HG02798 (cell line): ENCODE measurements at regions not wholly inside any gene's neighbourhood (a gene's known extent, or its start where the extent isn't known, plus 50 kb on each side); places are given as distances from the start of the nearest gene placed in this dataset.

Source experiments
- ATAC-seq: cut with Tn5 transposase; IDR thresholded peaks from one replicate; pipeline ENCODE4 v1.9.1; 2021; ENCODE audit warnings: mild to moderate bottlenecking; ENCODE audit not compliant: unreplicated experiment, poor library complexity

DNA sequence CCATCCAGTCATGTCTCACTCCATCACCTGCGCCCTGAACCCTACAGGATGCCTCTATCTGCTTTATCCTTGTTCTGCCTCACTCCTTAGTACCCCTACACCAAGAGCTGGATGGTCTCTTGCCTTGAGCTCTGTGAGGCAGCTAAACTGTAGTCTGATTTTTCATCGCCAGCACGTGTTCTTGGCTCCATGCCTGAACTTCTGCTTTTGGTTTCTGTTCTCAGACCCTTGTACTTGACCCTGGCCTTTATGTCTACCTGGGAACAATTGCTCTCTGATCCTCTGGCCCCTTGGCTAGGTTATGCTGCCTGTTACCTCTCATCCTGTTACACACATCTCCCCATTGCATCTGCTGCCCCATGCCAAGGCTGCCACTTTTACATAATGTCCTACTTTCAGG is 318.0 kb upstream of the LMCD1 start:
- ATAC-seq, result peak; percentile 89

DNA sequence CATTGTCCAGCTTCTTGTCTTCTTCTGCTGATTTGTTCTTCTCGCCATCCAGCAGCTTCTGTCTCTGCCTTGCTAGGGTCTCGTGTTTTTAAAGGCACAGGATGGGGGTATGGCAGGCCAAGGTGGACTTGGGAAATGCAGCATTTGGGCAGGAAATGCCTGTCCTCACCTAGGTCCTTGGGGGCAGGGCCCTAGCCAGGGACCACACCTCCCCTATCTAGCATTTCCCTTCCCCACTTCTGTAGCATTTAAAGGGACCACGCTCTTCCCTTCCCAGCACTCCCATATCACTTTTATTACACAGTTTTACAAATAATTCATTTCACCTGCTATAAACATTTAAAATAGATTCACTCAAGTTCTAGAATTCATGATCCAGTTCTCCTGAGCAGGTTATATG is 315.4 kb upstream of the LMCD1 start:
- no peak for ATAC-seq

DNA sequence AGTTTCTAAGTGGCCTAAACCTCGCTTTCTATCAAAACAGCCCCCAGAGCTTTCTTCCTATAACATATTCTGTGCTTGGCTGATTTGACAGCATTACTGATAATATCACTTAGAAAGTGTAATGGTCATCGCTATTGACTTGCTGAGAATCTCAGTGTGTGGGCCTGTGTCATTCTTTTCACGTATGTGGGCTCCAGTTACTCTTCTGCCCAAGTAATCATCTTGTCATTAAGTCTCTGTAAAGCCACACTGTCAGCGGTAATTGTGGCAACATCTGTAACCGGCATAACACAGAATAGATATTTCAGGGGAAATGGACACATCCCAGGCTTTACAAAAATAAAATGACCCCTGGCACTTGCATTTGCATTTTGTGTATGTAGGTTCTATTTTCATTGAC is 313.6 kb upstream of the LMCD1 start:
- ATAC-seq, result no peak

DNA sequence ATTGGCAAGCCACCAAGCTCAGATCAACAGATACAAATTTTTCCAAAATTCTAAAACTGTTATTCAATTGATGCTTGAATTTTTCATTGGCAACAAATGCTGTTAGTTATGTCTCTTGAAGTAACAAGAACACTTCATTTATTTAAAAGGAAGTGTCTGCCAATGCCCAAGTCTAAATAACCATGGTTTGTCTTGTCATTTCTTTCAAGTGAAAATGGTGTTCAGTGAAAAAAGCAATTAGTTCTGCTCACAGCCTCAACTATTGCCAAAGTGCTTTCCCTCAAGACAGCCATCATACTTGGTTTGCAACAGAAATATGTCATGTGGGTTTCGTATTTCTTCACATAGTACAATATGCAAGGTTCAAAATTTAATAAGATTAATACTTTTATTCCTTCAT is 312.6 kb upstream of the LMCD1 start:
- no peak for ATAC-seq

DNA sequence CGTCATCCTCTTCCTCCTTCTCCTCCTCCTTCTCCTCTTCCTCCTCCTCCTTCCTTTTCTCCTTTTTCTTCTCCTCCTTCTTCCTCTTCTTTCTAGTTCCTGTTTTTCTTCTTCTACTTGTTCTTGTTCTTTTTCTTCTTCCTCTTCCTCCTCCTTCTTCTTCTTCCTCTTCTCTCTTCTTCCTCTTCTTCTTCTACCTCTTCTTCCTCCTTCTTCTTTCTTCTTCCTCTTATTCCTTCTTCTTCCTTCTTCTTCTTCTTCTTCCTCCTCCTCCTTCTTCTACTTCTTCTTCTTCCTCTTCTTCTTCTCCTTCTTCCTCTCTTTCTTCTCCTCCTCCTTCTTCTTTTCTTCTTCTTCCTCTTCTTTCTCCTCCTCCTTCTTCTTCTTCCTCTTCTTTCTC is 310.2 kb upstream of the LMCD1 start:
- no peak for ATAC-seq

DNA sequence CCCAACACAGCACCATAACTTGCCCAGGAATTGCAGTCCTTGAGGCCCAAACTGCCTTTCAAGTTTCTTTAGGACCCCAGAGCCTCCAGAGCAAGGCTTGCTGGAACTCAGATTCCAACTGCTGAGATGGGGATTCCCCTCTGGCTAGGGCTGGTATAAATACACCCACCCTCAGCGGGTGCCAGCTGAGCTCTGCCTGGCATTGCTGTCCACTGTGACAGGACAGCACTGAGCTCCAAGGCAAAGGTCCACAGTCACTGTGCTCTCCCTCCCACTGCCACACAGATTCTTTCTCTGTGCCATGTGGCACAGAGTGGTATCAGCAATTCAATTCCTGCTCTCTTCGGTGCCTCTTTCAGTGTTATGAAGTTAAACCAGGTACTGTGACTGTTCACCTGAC is 304.2 kb upstream of the LMCD1 start:
- ATAC-seq, result no peak

DNA sequence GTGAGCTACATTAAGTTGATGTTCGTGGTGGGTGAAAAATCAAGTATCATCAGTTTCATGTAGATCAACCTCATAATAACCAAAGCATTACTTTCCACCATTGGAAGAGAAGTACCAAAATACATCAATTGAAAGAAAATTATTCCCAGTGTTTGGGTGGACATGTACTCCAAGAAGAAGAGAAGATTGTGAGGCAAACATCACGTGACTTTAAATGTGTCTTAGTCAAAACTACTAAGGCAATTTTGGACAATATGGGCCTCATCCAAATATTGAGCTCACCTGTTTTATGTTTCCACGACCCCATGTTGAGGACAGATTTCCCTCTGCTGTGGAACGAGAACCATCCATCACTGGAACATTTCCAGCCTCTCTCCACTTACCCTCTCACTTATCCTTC is 303.0 kb upstream of the LMCD1 start:
- no peak for ATAC-seq

DNA sequence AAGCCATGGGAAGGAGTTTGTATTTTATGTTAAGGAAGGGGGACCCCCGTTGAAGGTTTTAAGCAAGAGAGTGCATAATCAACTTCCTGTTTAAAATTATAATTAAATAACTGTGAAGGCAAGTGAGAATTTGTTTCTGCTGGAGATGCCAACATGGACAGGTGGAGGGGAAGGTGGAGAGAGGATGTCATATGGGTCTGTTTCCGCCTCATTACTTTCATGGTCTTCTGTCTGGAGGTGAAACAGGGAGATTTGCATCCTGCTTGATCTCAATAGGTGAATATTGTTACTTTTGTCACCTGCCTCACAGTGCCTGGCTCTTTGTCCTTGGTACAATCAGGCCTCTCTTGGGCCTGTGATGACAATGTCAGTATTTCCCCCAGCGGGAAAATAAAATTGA is 300.6 kb upstream of the LMCD1 start:
- ATAC-seq, result no peak

DNA sequence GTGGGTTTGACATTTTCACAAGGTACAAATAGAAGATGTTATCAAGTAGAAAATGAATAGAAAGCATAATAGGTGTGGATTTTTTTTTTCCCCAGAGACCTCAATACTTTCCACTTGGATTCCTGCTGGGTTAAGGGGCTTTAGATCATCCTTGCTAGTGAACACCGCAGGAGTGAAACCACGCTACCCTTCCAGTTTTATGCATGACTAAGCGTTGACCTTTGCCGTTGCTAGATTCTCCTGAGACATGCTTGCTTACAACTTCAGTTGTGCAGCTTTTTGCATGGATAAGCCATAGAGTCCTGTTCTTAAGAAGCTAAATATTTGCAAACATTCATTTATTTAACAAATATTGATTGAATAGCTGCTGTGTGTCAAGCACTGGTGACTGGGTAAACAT is 299.7 kb upstream of the LMCD1 start:
- ATAC-seq, result no peak

DNA sequence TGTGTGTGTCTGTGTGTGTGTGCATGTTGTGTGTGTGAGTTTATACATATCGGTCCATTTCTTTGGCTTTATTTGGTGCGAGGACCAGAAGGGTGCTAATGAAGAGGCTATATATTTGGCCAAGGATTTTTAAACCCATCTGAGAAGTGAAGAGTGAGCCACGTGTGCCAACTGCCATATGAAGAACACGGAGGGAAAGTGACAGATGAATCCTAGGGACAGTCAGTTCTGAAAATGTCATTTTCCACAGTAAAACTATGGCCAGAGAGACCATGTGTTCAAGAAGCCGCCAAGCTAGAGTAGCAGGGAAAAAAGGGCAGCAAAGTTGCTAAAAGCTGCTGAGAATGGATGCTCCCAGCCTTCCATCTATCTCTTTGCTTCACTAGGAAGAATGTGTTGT is 297.3 kb upstream of the LMCD1 start:
- ATAC-seq, result no peak

DNA sequence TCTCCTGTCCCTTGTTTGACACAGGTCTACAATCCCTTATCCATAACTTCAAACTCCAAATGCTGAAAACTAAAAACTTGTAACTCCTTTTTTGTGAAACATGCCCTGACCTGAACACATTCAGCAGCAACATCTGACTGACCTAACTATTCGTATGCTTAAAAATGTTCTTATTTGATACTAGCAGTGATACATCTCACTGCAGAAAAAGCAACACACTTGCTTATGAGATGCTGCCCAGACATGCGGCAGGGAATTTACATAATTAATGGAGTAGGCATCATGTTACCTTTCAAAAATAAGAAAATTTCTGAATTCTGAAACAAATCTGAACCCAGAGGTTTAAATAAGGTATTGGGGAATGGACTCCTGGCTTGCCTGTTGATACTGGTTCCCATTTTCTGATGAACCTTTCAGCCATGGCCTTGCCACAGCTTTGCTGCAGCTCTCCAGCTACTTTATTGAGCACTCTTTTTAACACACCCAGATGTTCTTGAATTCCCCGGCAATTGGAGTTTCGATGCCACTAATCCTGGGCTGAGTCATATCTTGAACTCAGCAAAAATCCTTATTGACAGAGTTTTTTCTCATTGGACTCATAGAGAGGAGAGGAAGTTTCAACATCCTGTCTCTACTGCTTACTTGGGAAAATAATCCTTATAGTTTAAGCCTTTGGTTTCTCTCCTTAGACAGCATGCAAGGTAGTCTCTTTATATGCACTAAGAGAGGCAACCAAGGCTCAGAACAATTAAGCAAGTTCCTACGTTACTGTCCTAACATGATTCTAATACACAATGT is 296.6 kb upstream of the LMCD1 start:
- ATAC-seq, result no peak

DNA sequence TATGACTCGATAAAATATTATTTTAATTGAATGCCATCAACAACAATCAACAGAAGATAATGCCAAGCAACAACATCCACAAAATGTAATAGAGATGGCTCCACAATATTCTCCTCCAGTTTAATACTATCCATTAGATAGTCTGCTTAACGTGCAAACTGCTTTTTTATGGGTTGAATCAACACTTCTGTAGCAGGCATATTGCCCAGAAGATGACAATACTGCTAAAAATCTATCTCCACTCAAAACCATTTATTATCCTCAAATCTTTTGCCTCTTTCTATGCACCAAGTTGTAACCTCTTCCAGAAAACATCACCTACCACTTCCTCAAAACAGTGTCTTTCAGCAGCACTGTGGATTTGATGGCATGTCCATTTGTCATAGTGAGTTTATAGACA is 295.7 kb upstream of the LMCD1 start:
- ATAC-seq, result no peak

DNA sequence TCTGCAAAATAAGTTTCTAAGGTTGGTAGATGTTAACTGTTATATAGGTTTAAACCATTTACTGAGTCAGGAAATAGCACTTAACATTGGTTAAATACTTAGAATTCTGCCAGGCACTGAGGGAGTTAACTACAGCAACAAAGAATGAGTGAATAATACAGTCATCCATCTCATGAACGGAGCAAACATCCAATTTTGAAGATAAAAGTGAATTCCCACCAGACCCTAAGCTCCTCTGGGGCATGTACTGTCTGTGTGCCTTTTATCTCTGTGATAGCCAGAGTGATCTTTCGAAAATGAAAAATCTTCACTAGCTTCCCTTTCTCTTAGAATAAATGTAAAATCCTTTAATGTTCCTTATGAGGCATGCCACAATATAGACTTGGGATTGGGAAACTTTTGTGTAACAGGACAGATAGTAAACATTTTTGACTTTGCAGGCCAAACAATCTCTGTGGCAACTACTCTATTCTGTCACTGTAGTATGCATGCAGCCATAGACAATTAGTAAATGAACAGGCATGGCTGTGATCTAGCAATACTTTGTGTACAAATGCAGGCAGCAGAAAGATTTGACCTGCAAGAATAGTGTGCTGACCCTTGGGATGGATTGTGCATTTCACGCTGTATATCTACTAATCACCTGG is 294.5 kb upstream of the LMCD1 start:
- ATAC-seq, result no peak

DNA sequence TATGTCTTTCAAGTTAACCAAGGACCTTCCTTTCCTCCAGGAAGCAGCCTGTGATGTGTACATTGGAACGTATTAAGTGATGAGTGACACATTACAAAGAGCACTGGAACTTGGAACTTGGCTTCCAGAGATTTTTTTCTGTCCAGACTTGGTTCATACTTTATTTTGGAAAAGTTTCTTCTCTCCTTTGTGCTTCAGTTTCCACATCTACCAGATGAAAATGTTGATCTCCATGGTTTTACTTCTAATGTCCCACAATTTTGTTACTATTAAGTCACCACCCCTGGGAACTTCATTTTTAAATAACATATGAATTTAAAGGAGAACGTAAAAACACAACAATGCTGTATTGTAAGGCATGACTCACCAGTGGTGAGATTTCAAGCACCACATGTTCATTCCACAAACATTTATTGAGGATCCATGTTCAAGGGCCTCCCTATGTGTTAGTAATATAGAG is 290.7 kb upstream of the LMCD1 start:
- ATAC-seq, result no peak

DNA sequence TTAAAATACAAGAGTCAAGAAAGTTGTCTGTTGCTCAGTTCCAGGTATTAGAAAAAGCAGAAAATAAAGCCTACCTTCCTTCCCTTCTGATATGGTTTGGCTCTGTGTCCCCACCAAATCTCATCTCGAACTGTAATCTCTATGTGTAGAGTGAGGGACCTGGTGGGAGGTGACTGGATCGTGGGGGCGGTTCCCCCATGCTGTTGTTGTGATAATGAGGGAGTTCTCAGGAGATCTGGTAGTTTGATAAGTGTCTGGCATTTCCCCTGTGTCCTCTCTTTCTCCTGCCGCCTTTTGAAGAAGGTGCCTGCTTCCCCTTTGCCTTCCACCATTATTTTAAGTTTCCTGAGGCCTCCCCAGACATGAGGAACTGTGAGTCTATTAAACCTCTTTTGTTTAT is 288.8 kb upstream of the LMCD1 start:
- no peak for ATAC-seq

DNA sequence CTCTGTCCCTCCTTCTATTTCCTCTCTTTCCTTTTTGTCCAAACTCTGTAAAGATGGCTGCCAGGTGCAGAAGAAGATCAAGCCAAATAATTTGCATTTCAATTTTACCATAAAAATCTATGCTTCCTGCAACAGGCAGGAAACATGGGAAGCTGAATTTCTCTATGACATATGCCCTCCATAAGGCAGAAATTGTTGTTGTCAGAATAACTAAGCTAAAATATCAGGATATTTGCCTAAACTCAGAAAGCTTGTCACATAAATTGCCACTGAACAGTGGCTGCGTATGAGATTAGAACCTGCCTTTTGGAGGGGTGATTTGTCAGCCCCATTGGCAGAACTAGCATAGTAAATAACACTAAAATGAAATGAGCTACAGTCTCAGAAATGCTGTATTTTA is 288.3 kb upstream of the LMCD1 start:
- ATAC-seq, result no peak

DNA sequence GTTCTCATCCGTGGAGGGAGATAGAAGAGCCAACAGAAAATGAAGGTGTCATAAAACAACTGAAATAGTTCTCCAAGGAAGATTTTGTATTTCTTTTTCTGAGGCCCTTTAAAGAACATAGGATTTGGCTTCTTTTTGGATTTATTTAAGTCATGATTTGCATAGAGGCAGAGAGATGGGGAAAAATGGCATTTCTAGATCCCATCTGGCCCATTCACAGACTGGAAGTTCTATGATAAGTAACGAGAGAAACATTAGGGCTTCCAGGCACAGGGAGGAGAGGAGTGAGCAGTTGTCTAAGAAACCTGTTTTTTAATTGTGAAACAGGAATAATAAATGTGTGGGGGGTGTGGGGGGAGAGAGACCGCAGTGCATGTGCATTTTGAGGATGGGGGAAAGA is 285.8 kb upstream of the LMCD1 start:
- no peak for ATAC-seq

DNA sequence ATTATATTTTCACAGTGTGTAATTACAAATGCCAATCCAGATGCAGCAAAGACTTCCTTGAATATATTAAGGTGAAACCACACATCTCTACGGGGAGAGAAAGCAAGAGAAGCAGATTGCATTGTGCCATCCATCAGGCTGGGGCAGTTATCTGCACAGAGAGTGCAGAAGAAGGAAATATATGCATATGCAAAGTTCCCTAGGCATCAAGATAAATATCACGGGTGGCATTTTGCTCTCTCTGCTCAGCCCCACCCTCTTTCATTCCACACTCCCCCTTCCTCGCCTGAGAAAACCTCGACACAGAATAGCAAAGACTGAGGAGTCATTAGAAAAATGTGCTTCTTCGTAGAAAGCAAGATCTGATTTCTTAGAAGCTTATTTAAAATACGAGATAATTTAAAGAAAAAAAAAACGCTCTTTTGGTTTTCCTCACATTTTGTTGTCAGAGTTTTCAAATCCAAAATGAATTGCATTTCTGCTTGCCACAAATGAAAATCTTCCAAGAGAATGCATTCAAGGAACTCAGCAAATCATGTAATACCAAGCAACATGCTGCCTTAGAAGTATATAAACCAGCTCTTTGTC is 283.2 kb upstream of the LMCD1 start:
- ATAC-seq, result no peak

DNA sequence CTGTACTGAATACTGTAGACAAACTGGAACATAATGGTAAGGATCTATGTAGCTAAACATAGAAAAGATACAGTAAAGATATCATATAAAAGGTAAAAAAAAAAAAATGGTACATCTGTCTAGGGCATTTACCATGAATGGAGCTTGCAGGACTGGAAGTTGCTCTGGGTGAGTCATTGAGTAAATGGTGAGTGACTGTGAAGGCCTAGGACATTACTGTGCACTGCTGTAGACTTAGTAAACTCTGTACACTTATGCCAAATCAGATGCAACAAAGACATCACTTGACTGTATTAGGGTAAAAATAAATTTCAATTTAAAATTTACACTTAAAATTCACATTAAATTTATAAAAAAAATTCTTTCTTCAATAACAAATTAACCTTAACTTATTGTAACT is 281.3 kb upstream of the LMCD1 start:
- no peak for ATAC-seq

DNA sequence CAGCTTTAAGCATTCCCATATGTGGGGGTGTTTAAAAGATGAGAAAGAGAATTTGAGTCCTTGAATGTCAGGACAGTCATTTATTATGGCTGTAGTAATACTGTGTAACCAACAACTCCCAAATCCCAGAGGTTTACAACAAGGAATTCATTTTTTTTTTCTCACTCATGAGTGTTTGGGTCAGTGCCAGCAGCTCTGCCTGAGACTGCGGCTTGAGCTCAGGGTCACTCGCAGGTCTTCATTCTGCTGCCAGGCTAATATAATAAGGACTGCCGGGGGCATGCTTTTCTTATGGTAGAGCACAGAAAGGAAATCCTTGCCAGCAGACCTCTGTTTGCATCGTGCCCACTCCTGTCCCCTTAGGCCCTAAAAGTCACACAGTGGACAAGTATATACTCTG is 277.9 kb upstream of the LMCD1 start:
- ATAC-seq, result no peak

DNA sequence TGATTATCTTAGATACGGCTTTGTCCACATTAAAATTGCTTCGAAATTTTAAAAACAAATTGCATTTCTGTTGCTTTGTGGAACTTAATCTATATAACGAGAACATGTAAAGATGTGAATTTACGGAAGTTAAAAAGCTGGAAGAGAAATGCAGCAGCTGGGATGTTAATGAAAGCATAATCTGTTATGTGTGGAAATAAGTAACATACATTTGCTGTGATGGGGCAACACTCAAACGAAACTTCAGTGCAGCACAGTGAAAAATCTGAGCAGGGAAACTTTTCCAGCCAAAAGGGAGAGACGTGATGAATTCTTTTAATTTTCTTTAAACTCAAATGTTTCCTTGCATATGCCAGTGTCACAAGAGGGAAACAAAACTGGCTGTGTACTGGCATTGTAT is 276.7 kb upstream of the LMCD1 start:
- no peak for ATAC-seq

DNA sequence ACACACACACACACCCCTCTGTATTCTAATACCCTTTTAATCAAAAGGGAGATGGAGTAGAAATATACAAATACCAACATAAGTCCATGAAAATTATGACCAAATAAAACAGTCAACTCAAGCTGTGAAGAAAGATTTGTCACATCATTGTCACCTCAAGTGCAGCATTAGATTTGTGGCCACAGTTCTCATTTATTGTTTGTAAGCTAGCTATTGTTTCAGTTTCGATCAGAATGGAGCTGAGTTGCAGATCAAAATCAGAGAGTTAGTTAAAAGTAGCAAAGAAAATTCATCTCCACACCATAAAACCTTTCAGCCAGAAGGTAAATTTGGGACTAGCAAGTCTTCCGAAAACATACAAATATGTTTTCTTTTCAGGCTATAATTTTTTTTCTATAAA is 267.7 kb upstream of the LMCD1 start:
- no peak for ATAC-seq
